GM12865 (cell line): ENCODE measurements at regions not wholly inside any gene's neighbourhood (a gene's known extent, or its start where the extent isn't known, plus 50 kb on each side); places are given as distances from the start of the nearest gene placed in this dataset.

Experiments
- DNase-seq: peaks from one replicate; pipeline ENCODE4 v3.0.0; 2010; ENCODE audit warnings: low read depth
- H3K4me3 ChIP-seq: 2 replicates; pipeline ENCODE4 v1.5.1; 2011; ENCODE audit warnings: mild to moderate bottlenecking, low read depth, low read length, control low read depth
- TF ChIP-seq, protein P1 (sequence below): IDR thresholded peaks from 2 replicates; pipeline ENCODE4 v1.5.1; 2011; ENCODE audit warnings: low read length, control low read depth, low read depth, inconsistent platforms; ENCODE audit not compliant: insufficient read depth; ENCODE audit errors: missing control alignments

DNA sequence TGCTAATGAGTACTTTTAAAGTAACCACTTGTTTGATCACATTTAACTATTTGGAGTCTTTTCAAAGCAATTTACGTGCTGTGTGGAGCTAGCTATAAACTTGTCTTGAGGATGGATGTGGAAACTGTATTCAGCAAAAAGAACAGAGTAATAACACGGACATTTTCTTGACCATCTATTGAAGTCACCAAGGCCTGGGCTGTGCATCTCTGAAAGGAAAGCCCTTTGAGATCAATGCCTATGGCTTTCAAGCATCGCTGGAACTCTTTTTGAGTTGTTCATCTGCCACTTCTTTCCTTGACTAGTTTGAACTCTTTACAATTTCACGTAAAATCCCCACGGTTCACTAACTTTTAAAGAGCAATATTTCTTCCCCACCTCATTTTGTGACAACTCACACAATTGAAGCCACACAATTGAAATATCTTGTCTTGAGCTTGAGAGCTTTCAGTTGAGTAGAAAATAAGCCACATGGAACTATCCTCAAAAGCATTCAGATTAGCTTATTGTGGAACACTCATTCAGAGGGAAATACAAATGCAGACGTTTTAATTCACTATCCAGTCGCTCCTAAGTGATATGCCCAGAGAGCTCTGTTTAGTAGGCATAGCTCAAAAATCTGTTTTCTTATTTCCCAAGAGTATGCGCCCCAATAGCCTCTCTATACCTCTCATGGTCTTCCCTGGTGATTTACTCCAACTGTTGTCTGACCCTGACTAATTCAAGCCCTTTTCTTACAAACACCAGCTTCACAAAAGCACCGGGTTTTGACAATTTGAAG is 134.9 kb upstream of the SLITRK2 start:
- DNase-seq: no peak
- no peak overlapping the region for H3K4me3 ChIP-seq
- TF ChIP-seq, protein P1, sequence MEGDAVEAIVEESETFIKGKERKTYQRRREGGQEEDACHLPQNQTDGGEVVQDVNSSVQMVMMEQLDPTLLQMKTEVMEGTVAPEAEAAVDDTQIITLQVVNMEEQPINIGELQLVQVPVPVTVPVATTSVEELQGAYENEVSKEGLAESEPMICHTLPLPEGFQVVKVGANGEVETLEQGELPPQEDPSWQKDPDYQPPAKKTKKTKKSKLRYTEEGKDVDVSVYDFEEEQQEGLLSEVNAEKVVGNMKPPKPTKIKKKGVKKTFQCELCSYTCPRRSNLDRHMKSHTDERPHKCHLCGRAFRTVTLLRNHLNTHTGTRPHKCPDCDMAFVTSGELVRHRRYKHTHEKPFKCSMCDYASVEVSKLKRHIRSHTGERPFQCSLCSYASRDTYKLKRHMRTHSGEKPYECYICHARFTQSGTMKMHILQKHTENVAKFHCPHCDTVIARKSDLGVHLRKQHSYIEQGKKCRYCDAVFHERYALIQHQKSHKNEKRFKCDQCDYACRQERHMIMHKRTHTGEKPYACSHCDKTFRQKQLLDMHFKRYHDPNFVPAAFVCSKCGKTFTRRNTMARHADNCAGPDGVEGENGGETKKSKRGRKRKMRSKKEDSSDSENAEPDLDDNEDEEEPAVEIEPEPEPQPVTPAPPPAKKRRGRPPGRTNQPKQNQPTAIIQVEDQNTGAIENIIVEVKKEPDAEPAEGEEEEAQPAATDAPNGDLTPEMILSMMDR: no peak

DNA sequence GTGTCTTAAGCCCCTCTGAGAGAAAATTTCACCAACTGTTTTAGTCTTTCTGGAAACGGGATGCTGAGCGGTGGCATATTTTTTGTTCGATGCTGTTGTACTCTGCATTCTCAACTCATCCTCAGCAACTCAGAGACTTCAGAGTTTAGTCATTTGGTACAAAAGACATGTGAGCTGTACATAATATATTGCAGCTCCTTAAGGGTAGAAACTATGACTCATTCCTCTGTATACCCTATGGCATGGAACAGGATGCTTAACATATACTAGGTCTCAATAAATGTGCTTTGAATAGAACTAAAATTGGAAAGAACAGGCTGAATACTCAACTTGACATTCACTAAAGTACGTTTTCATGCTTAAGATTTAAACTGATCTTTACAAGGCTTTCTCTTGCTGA is 130.5 kb upstream of the SLITRK2 start:
- DNase-seq: no peak
- TF ChIP-seq, protein P1: no peak
- H3K4me3 ChIP-seq: no peak overlapping the region

DNA sequence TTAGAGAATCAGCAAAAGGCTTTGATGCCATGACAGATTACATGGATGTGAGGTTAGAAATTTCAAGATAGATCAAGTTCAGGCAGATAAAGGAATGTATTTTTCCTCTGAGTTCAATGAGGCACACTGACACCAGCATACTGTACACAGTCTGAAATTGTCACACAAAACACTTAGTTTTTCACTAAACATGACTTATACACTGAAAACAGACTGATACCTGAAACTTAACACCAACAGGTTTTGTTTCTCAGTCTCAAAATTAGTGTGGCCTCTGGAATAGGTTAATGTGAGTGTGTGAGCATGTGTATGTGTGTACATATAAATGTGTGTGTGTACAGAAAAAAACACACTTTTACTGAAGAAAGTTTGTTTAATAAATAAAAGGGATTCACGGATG is 129.9 kb upstream of the SLITRK2 start:
- DNase-seq: no peak
- TF ChIP-seq, protein P1: no peak
- H3K4me3 ChIP-seq: no peak overlapping the region

DNA sequence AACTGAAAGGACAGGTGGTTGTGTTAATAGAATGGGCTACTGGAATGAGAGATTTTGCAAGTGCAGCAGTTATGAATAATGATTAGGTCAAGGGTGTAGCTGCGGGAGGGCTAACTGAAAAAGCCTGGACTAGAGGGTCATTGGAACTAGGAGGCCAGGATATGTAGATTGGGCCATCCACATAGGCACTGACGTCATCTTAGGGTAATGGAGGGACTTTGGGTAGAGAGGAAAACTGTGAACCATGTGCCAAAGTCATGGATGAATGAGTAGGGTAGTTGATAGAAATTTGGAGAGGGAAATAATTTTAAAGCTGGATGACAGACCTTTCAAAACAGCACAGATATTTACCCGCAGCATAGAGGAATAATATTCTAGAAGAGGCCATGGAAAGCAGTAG is 123.6 kb upstream of the SLITRK2 start:
- DNase-seq: no peak
- H3K4me3 ChIP-seq: no peak overlapping the region
- TF ChIP-seq, protein P1: no peak

DNA sequence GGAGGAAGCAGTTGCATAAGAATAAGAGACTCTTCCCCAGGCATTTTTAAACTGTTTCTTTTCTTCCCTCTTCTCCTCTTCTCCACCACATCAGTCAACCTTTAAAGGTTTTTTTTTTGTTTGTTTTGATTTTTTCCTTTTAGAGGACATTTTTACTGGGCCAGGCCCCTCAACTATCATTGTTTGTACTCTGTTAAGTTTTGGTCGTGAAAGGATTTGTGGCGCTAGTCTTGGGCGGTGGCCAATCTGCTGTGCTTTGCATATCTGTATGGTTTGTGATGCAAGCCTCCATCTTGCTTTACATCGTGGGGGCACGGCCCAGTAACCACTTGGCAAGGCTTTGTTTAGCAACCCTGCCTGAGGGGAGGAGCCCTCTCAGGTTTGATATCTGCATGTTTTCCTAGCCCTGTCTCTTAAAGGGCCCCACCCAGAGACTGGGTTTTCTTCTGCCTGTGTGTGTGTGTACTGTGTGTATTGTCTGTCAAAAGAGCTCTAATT is 101.9 kb upstream of the SLITRK2 start:
- no peak overlapping the region for H3K4me3 ChIP-seq
- TF ChIP-seq, protein P1: no peak
- no peak for DNase-seq

DNA sequence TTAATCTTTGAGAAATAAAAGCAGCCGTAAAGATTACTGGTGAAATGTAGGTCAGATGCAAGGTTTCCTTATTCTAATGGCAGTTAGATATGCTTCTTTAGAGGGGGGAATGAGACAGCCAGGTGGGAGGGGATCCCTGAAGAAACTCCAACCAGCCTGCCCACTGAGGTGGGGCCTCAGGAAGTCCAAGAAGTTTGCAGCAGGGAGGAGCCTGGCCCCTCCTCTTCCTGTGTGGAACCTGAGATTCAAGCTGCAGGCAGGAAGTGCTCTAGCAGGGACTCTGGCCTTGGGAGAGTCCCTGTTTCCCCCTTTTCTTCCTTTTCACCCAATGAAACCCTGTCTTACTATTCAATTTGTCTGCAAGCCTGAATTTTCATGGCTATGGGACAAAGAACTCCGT is 101.4 kb upstream of the SLITRK2 start:
- H3K4me3 ChIP-seq: no peak overlapping the region
- TF ChIP-seq, protein P1: no peak
- DNase-seq: no peak

DNA sequence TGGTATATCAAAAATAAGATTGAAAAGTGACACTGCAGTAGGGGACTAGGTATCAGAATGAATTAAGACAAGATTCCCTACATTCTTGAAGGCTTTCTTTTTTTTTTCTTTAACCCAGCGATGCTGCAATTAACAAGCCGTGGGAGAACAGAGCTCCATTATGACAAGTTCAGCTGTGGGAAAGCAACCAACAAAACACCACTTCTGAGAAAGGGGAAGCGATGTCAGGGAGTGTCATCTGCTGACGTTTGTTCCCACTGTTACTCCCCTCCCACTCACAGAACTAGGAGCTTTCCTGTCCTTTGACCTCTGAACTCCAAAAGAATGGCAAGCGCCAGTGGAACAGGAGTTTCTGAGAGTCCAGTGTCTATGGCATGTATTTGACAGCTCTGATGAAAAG is 90.2 kb upstream of the SLITRK2 start:
- TF ChIP-seq, protein P1: no peak
- no peak for DNase-seq
- no peak overlapping the region for H3K4me3 ChIP-seq
